Endodermal cell (in vitro differentiated cells): ENCODE measurements at regions not wholly inside any gene's neighbourhood (a gene's known extent, or its start where the extent isn't known, plus 50 kb on each side); places are given as distances from the start of the nearest gene placed in this dataset.

ENCODE experiments used
- DNase-seq: peaks from one replicate; pipeline ENCODE4 v3.0.0-alpha.2; 2017
- H3K27ac ChIP-seq: 2 replicates; pipeline ENCODE4 v1.5.1; 2013; ENCODE audit warnings: mild to moderate bottlenecking, low read depth, low read length, moderate library complexity
- H3K27me3 ChIP-seq: 2 replicates; pipeline ENCODE4 v1.6.1; 2013; ENCODE audit warnings: mild to moderate bottlenecking, low read length, moderate library complexity; ENCODE audit not compliant: insufficient read depth, control insufficient read depth, poor library complexity, severe bottlenecking
- H3K36me3 ChIP-seq: 2 replicates; pipeline ENCODE4 v1.7.0; 2013; ENCODE audit warnings: mild to moderate bottlenecking, low read length, moderate library complexity; ENCODE audit not compliant: control insufficient read depth, insufficient read depth
- H3K4me1 ChIP-seq: one replicate; pipeline ENCODE4 v1.7.0; 2013; ENCODE audit warnings: low read length; ENCODE audit not compliant: control insufficient read depth, insufficient read depth
- H3K4me3 ChIP-seq: 2 replicates; pipeline ENCODE4 v1.5.1; 2013; ENCODE audit warnings: mild to moderate bottlenecking, low read length, moderate library complexity
- H3K9ac ChIP-seq: 2 replicates; pipeline ENCODE4 v1.6.1; 2013; ENCODE audit warnings: mild to moderate bottlenecking, low read length, moderate library complexity; ENCODE audit not compliant: poor library complexity, severe bottlenecking; ENCODE audit errors: extremely low read depth
- H3K9me3 ChIP-seq: 2 replicates; pipeline ENCODE4 v1.6.1; 2013; ENCODE audit warnings: mild to moderate bottlenecking, low read length, moderate library complexity; ENCODE audit not compliant: control insufficient read depth
- H3K27ac Mint-ChIP-seq: 2 replicates; pipeline ENCODE4 v1.8.0; 2020; ENCODE audit warnings: mixed read lengths
- H3K27me3 Mint-ChIP-seq: 2 replicates; pipeline ENCODE4 v1.8.0; 2021; ENCODE audit warnings: mild to moderate bottlenecking, mixed read lengths; ENCODE audit not compliant: insufficient read depth
- H3K36me3 Mint-ChIP-seq: 2 replicates; pipeline ENCODE4 v1.8.0; 2020; ENCODE audit warnings: low read depth, mixed read lengths
- H3K4me1 Mint-ChIP-seq: 2 replicates; pipeline ENCODE4 v1.8.0; 2020; ENCODE audit warnings: mixed read lengths
- H3K4me3 Mint-ChIP-seq: 2 replicates; pipeline ENCODE4 v1.8.0; 2020; ENCODE audit warnings: mild to moderate bottlenecking, moderate library complexity, mixed read lengths
- H3K9me3 Mint-ChIP-seq: 2 replicates; pipeline ENCODE4 v1.8.0; 2020; ENCODE audit warnings: mild to moderate bottlenecking, mixed read lengths
- CTCF ChIP-seq: fragments of 200-600 bp; sonication (generic); conservative IDR thresholded peaks from 2 replicates; pipeline ENCODE4 v1.5.0; 2021; ENCODE audit warnings: antibody characterized with exemption, mild to moderate bottlenecking
- WGBS, 2 experiments: methylation state at CpG; one replicate each; pipeline versions ENCODE4 v1.1.5 to v1.1.7; 2013; ENCODE audit warnings: missing lambda C conversion rate in 2 of 2, mixed read lengths in 1 of 2; ENCODE audit not compliant: insufficient coverage in 1 of 2, insufficient read length in 1 of 2; 5-methylcytosine and 5-hydroxymethylcytosine counted together

- 91 to 97% methylated on average over 4 to 6 of the region's 6 CpGs for WGBS, 2 experiments
- no peaks in the 10 kb centered on the region for H3K27me3 ChIP-seq
Observed at GRCh38 chr6:156517088-156517487, 260.1 kb upstream of the ARID1B start.

GRCh38 chr6:156515242-156515641 lies 261.9 kb upstream of the ARID1B start:
- TF ChIP-seq CTCF = no peak
- Histone ChIP-seq H3K27ac (no peak overlapping the region), H3K9me3 (peaks cover 5% of the 10 kb centered on the region), H3K9ac (no peak overlapping the region), H3K27me3 (no peaks in the 10 kb centered on the region), H3K4me3 (no peak overlapping the region), H3K4me1 (no peaks in the 10 kb centered on the region), H3K36me3 (no peaks in the 10 kb centered on the region)
- no peak for DNase-seq
- 91 to 92% methylated on average over 3 to 4 of the region's 4 CpGs for WGBS, 2 experiments
- Mint-ChIP-seq H3K27me3 (no peaks in the 10 kb centered on the region), H3K9me3 (peaks cover 9% of the 10 kb centered on the region), H3K4me1 (no peaks in the 10 kb centered on the region), H3K4me3 (no peak overlapping the region), H3K36me3 (peaks cover 4% of the 10 kb centered on the region), H3K27ac (no peak overlapping the region)

More at GRCh38 chr6:156517088-156517487, 260.1 kb upstream of the ARID1B start:
- H3K4me3 ChIP-seq = no peak overlapping the region
- peaks cover 6% of the 10 kb centered on the region for H3K9me3 ChIP-seq
- H3K9me3 Mint-ChIP-seq = peaks cover 10% of the 10 kb centered on the region
- H3K9ac ChIP-seq = no peak overlapping the region
- H3K4me1 ChIP-seq = no peaks in the 10 kb centered on the region
- H3K36me3 ChIP-seq = no peaks in the 10 kb centered on the region
- H3K27ac Mint-ChIP-seq = no peak overlapping the region
- H3K36me3 Mint-ChIP-seq = peaks cover 4% of the 10 kb centered on the region
- no peak overlapping the region for H3K27ac ChIP-seq
- no peaks in the 10 kb centered on the region for H3K27me3 Mint-ChIP-seq
- H3K4me1 Mint-ChIP-seq = no peaks in the 10 kb centered on the region
- no peak overlapping the region for H3K4me3 Mint-ChIP-seq
- TF ChIP-seq CTCF = no peak
- DNase-seq = no peak

- WGBS, 2 experiments = 91 to 100% methylated on average over 1 to 2 of the region's 2 CpGs
- H3K4me1 Mint-ChIP-seq = peaks cover 3% of the 10 kb centered on the region
- Histone ChIP-seq H3K4me3 (no peak overlapping the region), H3K27me3 (no peaks in the 10 kb centered on the region), H3K4me1 (no peaks in the 10 kb centered on the region), H3K36me3 (no peaks in the 10 kb centered on the region), H3K27ac (no peak overlapping the region), H3K9me3 (no peaks in the 10 kb centered on the region), H3K9ac (no peak overlapping the region)
- TF ChIP-seq CTCF = no peak
- no peak for DNase-seq
- no peak overlapping the region for H3K4me3 Mint-ChIP-seq
- H3K9me3 Mint-ChIP-seq = no peaks in the 10 kb centered on the region
- no peaks in the 10 kb centered on the region for H3K36me3 Mint-ChIP-seq
- no peak overlapping the region for H3K27ac Mint-ChIP-seq
- H3K27me3 Mint-ChIP-seq = no peaks in the 10 kb centered on the region
Observed at GRCh38 chr6:156513504-156513903, 263.7 kb upstream of the ARID1B start.
